Gastrocnemius medialis (tissue), 4 donors: ENCODE measurements at regions not wholly inside any gene's neighbourhood (a gene's known extent, or its start where the extent isn't known, plus 50 kb on each side); places are given as distances from the start of the nearest gene placed in this dataset.

ENCODE experiments used
- ATAC-seq, 2 donors: fragments of 150-250 bp; one replicate each; pipeline ENCODE4 v1.9.1; 2016
- DNase-seq, 2 donors: peaks; one replicate each; pipeline ENCODE4 v3.0.0-alpha.2; 2019
- H3K27ac ChIP-seq, 4 donors: fragments of 200-600 bp; sonication (generic); 1 replicate in 1 of 4; 2 replicates in 3 of 4; pipeline ENCODE4 v1.5.1; 2016 to 2018; ENCODE audit warnings: mild to moderate bottlenecking in 2 of 4, moderate library complexity in 1 of 4
- H3K27me3 ChIP-seq, 3 donors: fragments of 200-600 bp; sonication (generic) in 2 of 3; 1 replicate in 1 of 3; 2 replicates in 2 of 3; pipeline versions ENCODE4 v1.5.1 to v1.6.0; 2016 to 2019; ENCODE audit warnings: mild to moderate bottlenecking in 1 of 3, moderate library complexity in 1 of 3
- H3K36me3 ChIP-seq, 2 donors: fragments of 200-600 bp; sonication (generic) in 1 of 2; one replicate each; pipeline ENCODE4 v1.5.1; 2017 to 2018
- H3K4me1 ChIP-seq, 2 donors: fragments of 200-600 bp; sonication (generic) in 1 of 2; one replicate each; pipeline ENCODE4 v1.5.1; 2016 to 2017; ENCODE audit warnings: mild to moderate bottlenecking in 2 of 2
- H3K4me3 ChIP-seq, 4 donors: fragments of 200-600 bp; sonication (generic) in 3 of 4; 1 replicate in 1 of 4; 2 replicates in 3 of 4; pipeline ENCODE4 v1.5.1; 2016 to 2019; ENCODE audit warnings: mild to moderate bottlenecking in 2 of 4
- H3K9me3 ChIP-seq, 3 donors: fragments of 200-600 bp; sonication (generic) in 2 of 3; 1 replicate in 1 of 3; 2 replicates in 2 of 3; pipeline ENCODE4 v1.5.1; 2016 to 2019
- POLR2A ChIP-seq, 2 donors: fragments of 450-650 bp; IDR thresholded peaks; one replicate each; pipeline ENCODE4 v1.6.1; 2017; ENCODE audit warnings: antibody characterized with exemption in 2 of 2, mild to moderate bottlenecking in 2 of 2, moderate library complexity in 2 of 2
- in situ Hi-C, 4 donors: fragments of 200-750 bp; cut with MboI; loops; one replicate each; pipeline versions ENCODE4 v1.15.0 to v1.8.0; 2017; ENCODE audit warnings: low sequenced_read_pairs in 4 of 4
- intact Hi-C: fragments of 100-400 bp; cut with DNase I; formaldehyde crosslinking; loops from one replicate; pipeline ENCODE4 v1.15.1; 2023; ENCODE audit warnings: low total_unique reads
- TF ChIP-seq, protein P1 (sequence below), 5 experiments: fragments of 450-650 bp in 3 of 5; fragments of 200-600 bp in 2 of 5; sonication (generic) in 2 of 5; IDR thresholded peaks in 4 of 5; conservative IDR thresholded peaks in 1 of 5; 1 replicate in 4 of 5; 2 replicates in 1 of 5; pipeline ENCODE4 v1.5.1; 2016 to 2019; ENCODE audit warnings: antibody characterized with exemption in 5 of 5, mild to moderate bottlenecking in 3 of 5, moderate library complexity in 3 of 5

DNA sequence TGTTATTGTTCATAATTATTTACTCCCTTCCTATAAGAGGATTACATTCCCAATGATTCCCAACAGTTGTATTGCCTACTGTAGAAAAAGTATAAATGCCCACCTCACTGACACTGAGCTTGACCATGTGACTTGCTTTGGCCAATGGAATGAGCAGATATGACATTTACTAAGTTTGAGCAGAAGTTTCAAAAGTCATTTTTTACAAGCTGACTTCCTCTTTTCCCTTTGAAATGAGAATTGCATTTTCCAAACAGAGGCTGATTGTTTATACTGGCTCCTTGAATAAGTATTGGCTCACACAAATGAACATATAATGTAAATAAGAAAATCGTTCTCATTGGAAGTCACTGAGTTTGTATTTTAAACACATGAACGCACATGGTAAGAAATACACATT is 116.4 kb upstream of the LRFN5 start:
- Histone ChIP-seq H3K4me1 (no peaks in the 10 kb centered on the region), H3K27ac (no peak overlapping the region), H3K4me3 (no peak overlapping the region), H3K9me3 (no peaks in the 10 kb centered on the region), H3K36me3 (no peaks in the 10 kb centered on the region), H3K27me3 (no peaks in the 10 kb centered on the region)
- DNase-seq (no peak), ATAC-seq (no peak)
- intact Hi-C loops (no loop called here), in situ Hi-C loops (no loop called here)
- TF ChIP-seq, protein P1, sequence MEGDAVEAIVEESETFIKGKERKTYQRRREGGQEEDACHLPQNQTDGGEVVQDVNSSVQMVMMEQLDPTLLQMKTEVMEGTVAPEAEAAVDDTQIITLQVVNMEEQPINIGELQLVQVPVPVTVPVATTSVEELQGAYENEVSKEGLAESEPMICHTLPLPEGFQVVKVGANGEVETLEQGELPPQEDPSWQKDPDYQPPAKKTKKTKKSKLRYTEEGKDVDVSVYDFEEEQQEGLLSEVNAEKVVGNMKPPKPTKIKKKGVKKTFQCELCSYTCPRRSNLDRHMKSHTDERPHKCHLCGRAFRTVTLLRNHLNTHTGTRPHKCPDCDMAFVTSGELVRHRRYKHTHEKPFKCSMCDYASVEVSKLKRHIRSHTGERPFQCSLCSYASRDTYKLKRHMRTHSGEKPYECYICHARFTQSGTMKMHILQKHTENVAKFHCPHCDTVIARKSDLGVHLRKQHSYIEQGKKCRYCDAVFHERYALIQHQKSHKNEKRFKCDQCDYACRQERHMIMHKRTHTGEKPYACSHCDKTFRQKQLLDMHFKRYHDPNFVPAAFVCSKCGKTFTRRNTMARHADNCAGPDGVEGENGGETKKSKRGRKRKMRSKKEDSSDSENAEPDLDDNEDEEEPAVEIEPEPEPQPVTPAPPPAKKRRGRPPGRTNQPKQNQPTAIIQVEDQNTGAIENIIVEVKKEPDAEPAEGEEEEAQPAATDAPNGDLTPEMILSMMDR (IDR thresholded peaks at IDR 0.05 in 4 of 5, conservative IDR thresholded peaks at IDR 0.05 in 1 of 5), result no peak
- TF ChIP-seq POLR2A (IDR thresholded peaks at IDR 0.05), result no peak

DNA sequence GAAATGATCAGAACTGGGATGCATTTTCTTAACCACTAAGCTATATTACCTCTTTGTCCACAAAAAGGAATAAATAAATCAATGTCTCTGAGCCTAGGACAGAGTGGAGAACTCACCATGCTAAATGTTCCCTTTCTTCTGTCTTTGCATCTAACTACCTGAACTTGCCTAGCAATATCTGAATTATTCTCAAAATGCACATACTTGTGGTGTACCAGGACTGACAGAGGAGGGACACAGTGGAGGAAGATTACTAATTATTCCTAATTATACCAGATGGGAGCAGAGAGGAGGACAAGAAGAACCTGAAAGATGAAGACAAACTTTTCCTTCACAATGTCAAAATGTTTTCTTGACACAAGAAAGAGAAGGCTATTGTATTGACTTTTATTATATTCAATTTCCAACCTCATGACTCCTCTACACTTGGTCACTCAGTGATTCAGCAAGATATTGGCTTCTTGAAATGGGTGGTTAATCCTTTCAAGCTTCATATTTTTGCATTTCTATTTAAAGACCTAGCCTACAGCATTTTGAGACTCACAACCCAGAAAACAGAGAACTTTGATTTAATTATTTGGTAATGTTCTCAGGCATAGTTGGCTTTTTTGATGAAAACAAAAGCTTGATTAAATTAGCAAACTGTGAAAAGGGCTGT is 117.2 kb upstream of the LRFN5 start:
- in situ Hi-C loops (no loop called here), intact Hi-C loops (no loop called here)
- Histone ChIP-seq H3K4me3 (no peak overlapping the region), H3K4me1 (no peaks in the 10 kb centered on the region), H3K36me3 (no peaks in the 10 kb centered on the region), H3K27ac (no peak overlapping the region), H3K9me3 (no peaks in the 10 kb centered on the region), H3K27me3 (no peaks in the 10 kb centered on the region)
- DNase-seq (no peak), ATAC-seq (no peak)
- TF ChIP-seq, protein P1 (IDR thresholded peaks at IDR 0.05 in 4 of 5, conservative IDR thresholded peaks at IDR 0.05 in 1 of 5), result no peak
- no peak for TF ChIP-seq POLR2A (IDR thresholded peaks at IDR 0.05)

DNA sequence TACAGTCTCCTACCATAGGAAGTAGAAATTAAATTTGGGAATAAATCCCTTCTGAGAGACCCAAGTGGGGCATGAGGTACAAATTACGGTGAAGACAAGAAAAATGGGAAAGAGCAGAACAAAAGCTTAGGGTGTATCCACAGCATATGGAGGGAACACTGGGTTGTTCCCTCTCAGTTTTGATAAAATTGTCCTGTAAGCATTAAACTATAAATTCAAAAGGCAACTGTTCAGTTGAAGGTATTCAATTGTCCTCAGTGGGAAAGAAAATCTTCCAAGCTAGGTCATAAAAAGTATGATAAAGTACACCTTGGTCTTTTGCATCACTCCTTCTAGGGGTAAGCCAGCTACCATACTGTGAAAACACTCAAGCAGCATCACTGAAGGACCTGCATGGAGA is 118.3 kb upstream of the LRFN5 start:
- TF ChIP-seq, protein P1 (IDR thresholded peaks at IDR 0.05 in 4 of 5, conservative IDR thresholded peaks at IDR 0.05 in 1 of 5), result no peak
- no peak for TF ChIP-seq POLR2A (IDR thresholded peaks at IDR 0.05)
- ATAC-seq (no peak), DNase-seq (no peak)
- Histone ChIP-seq H3K4me1 (no peaks in the 10 kb centered on the region), H3K36me3 (no peaks in the 10 kb centered on the region), H3K4me3 (no peak overlapping the region), H3K27me3 (no peaks in the 10 kb centered on the region), H3K9me3 (no peaks in the 10 kb centered on the region), H3K27ac (no peak overlapping the region)
- in situ Hi-C loops (no loop called here), intact Hi-C loops (no loop called here)

DNA sequence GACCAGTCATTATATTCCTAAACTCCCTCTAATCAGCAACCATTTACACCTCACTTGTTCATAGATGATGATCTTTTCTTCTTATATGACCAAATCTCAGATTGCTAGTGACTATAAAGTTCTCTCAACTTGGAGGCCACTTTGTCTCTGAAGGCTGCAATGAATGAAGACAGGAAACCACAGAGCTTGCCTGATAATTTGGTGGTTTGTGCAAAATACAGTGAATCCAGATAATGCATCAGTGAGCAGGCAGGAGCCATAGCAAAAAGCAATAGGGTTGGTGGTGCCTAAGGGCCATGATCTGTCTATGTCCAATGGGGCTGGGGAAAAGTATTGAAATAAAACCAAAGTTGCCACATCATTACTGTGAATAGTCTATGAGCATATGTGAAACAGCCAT is 123.8 kb upstream of the LRFN5 start:
- no peaks in the 10 kb centered on the region for H3K27me3 ChIP-seq
- no peak overlapping the region for H3K27ac ChIP-seq
- no peaks in the 10 kb centered on the region for H3K36me3 ChIP-seq
- no peak overlapping the region for H3K4me3 ChIP-seq
- H3K9me3 ChIP-seq, result no peaks in the 10 kb centered on the region
- intact Hi-C loops, result no loop called here
- in situ Hi-C loops, result no loop called here
- DNase-seq, result no peak
- H3K4me1 ChIP-seq, result no peaks in the 10 kb centered on the region
- no peak for ATAC-seq
- TF ChIP-seq, protein P1 (IDR thresholded peaks at IDR 0.05 in 4 of 5, conservative IDR thresholded peaks at IDR 0.05 in 1 of 5), result no peak
- no peak for TF ChIP-seq POLR2A (IDR thresholded peaks at IDR 0.05)

DNA sequence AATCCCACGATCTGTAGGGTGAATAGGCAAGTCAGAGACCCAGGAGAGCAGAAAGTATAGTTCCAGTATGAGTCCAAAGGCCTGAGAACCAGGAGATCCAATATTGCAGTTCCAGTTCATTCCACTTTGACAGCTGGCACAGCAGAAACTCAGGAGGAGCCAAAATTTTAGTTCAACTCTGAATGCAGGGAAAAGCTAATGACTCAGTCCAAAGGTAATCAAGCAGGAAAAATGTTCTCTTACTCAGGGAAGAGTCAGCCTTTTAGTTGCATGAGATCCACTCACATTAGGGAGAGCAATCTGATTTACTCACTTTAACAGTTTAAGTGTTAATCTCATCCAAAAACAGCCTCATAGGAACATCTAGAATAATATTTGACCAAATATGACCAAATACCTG is 130.2 kb upstream of the LRFN5 start:
- no peak for ATAC-seq

More for the DNA sequence above, 130.2 kb upstream of the LRFN5 start:
- in situ Hi-C loops, result no loop called here
- no peak for DNase-seq
- TF ChIP-seq POLR2A (IDR thresholded peaks at IDR 0.05), result no peak
- TF ChIP-seq, protein P1 (IDR thresholded peaks at IDR 0.05 in 4 of 5, conservative IDR thresholded peaks at IDR 0.05 in 1 of 5), result no peak
- Histone ChIP-seq H3K27me3 (no peaks in the 10 kb centered on the region), H3K36me3 (no peaks in the 10 kb centered on the region), H3K9me3 (no peaks in the 10 kb centered on the region), H3K27ac (no peak overlapping the region), H3K4me1 (no peaks in the 10 kb centered on the region), H3K4me3 (no peak overlapping the region)
- intact Hi-C loops, result no loop called here
